ENCODE measurements at regions not wholly inside any gene's neighbourhood (a gene's known extent, or its start where the extent isn't known, plus 50 kb on each side); places are given as distances from the start of the nearest gene placed in this dataset.

- TF ChIP-seq CTCF (IDR thresholded peaks at IDR 0.05): no peak
Measured at GRCh38 chr2:239487272-239487671, 86.5 kb upstream of the HDAC4 start.

GRCh38 chr2:239485622-239486021, 84.8 kb upstream of the HDAC4 start:
- H3K27me3 Mint-ChIP-seq (ENCODE audit: low read depth): peaks cover 25% of the 10 kb centered on the region
- H3K9me3 Mint-ChIP-seq (ENCODE audit: low read depth): peaks cover 7% of the 10 kb centered on the region
- no peaks in the 10 kb centered on the region for H3K4me1 Mint-ChIP-seq (ENCODE audit: low read depth)
- TF ChIP-seq CTCF (IDR thresholded peaks at IDR 0.05): no peak
- no peak overlapping the region for H3K4me3 Mint-ChIP-seq (ENCODE audit: unreplicated experiment)
- no peak for DNase-seq (ENCODE audit: low spot score)
- peaks cover 3% of the 10 kb centered on the region for H3K36me3 Mint-ChIP-seq (ENCODE audit: low read depth)
- no peak overlapping the region for H3K27ac Mint-ChIP-seq (ENCODE audit: unreplicated experiment)

More at GRCh38 chr2:239487272-239487671, 86.5 kb upstream of the HDAC4 start:
- no peak overlapping the region for H3K27ac Mint-ChIP-seq (ENCODE audit: unreplicated experiment)
- H3K4me3 Mint-ChIP-seq (ENCODE audit: unreplicated experiment): no peak overlapping the region
- H3K27me3 Mint-ChIP-seq (ENCODE audit: low read depth): peaks cover 26% of the 10 kb centered on the region
- no peaks in the 10 kb centered on the region for H3K36me3 Mint-ChIP-seq (ENCODE audit: low read depth)
- H3K4me1 Mint-ChIP-seq (ENCODE audit: low read depth): no peaks in the 10 kb centered on the region
- no peak for DNase-seq (ENCODE audit: low spot score)
- no peaks in the 10 kb centered on the region for H3K9me3 Mint-ChIP-seq (ENCODE audit: low read depth)

GRCh38 chr2:239484571-239485355, 83.9 kb upstream of the HDAC4 start:
- no peak for DNase-seq (ENCODE audit: low spot score)
- TF ChIP-seq CTCF (IDR thresholded peaks at IDR 0.05): no peak
- no peaks in the 10 kb centered on the region for H3K4me1 Mint-ChIP-seq (ENCODE audit: low read depth)
- peaks cover 19% of the 10 kb centered on the region for H3K27me3 Mint-ChIP-seq (ENCODE audit: low read depth)
- no peak overlapping the region for H3K27ac Mint-ChIP-seq (ENCODE audit: unreplicated experiment)
- peaks cover 3% of the 10 kb centered on the region for H3K36me3 Mint-ChIP-seq (ENCODE audit: low read depth)
- H3K9me3 Mint-ChIP-seq (ENCODE audit: low read depth): peaks cover 7% of the 10 kb centered on the region
- no peak overlapping the region for H3K4me3 Mint-ChIP-seq (ENCODE audit: unreplicated experiment)

GRCh38 chr2:239482778-239483712, 82.2 kb upstream of the HDAC4 start:
- Mint-ChIP-seq H3K36me3 (ENCODE audit: low read depth) (peaks cover 3% of the 10 kb centered on the region), H3K4me1 (ENCODE audit: low read depth) (no peaks in the 10 kb centered on the region), H3K9me3 (ENCODE audit: low read depth) (peaks cover 7% of the 10 kb centered on the region), H3K4me3 (ENCODE audit: unreplicated experiment) (no peak overlapping the region), H3K27me3 (ENCODE audit: low read depth) (peaks cover 13% of the 10 kb centered on the region), H3K27ac (ENCODE audit: unreplicated experiment) (no peak overlapping the region)
- no peak for TF ChIP-seq CTCF (IDR thresholded peaks at IDR 0.05)
- no peak for DNase-seq (ENCODE audit: low spot score)

- Mint-ChIP-seq H3K36me3 (ENCODE audit: low read depth) (peaks cover 3% of the 10 kb centered on the region), H3K9me3 (ENCODE audit: low read depth) (peaks cover 9% of the 10 kb centered on the region), H3K27ac (ENCODE audit: unreplicated experiment) (no peak overlapping the region), H3K27me3 (ENCODE audit: low read depth) (peaks cover 11% of the 10 kb centered on the region), H3K4me3 (ENCODE audit: unreplicated experiment) (no peak overlapping the region), H3K4me1 (ENCODE audit: low read depth) (no peaks in the 10 kb centered on the region)
- no peak for TF ChIP-seq CTCF (IDR thresholded peaks at IDR 0.05)
- no peak for DNase-seq (ENCODE audit: low spot score)
Measured at GRCh38 chr2:239479471-239479870, 78.7 kb upstream of the HDAC4 start.

Measured in chondrocyte (in vitro differentiated cells).